SJCRH30 (cell line): ENCODE measurements at regions not wholly inside any gene's neighbourhood (a gene's known extent, or its start where the extent isn't known, plus 50 kb on each side); places are given as distances from the start of the nearest gene placed in this dataset.

ENCODE experiments used
- DNase-seq, 2 experiments: peaks; one replicate each; pipeline ENCODE4 v3.0.0-alpha.2; 2015 to 2020
- H3K27ac ChIP-seq: fragments of 250-450 bp; sonication (Bioruptor Pico); 2 replicates; pipeline ENCODE4 v1.5.1; 2020; ENCODE audit warnings: mild to moderate bottlenecking, moderate library complexity
- H3K27me3 ChIP-seq: fragments of 250-450 bp; sonication (Bioruptor Pico); 2 replicates; pipeline ENCODE4 v1.5.1; 2020; ENCODE audit warnings: mild to moderate bottlenecking, moderate library complexity
- H3K36me3 ChIP-seq: fragments of 250-450 bp; sonication (Bioruptor Pico); 2 replicates; pipeline ENCODE4 v1.5.1; 2020; ENCODE audit warnings: mild to moderate bottlenecking, moderate library complexity
- H3K4me1 ChIP-seq: fragments of 250-450 bp; sonication (Bioruptor Pico); 2 replicates; pipeline ENCODE4 v1.5.1; 2020; ENCODE audit warnings: mild to moderate bottlenecking, moderate library complexity
- H3K4me3 ChIP-seq: fragments of 250-450 bp; sonication (Bioruptor Pico); 2 replicates; pipeline ENCODE4 v1.5.1; 2020; ENCODE audit warnings: mild to moderate bottlenecking, moderate library complexity
- H3K9me3 ChIP-seq: fragments of 250-450 bp; sonication (Bioruptor Pico); replicated peaks from 2 replicates; pipeline ENCODE4 v1.5.1; 2020; ENCODE audit warnings: mild to moderate bottlenecking, moderate library complexity

- DNase-seq = no peak
- no peaks in the 10 kb centered on the region for H3K36me3 ChIP-seq
- no peak overlapping the region for H3K27ac ChIP-seq
- no peaks in the 10 kb centered on the region for H3K27me3 ChIP-seq
- H3K9me3 ChIP-seq = no peaks in the 10 kb centered on the region
- H3K4me3 ChIP-seq = no peak overlapping the region
- H3K4me1 ChIP-seq = peaks cover 22% of the 10 kb centered on the region
Measured at GRCh38 chr22:22946131-22946530, 58.5 kb downstream of the IGLL5 start.

DNA sequence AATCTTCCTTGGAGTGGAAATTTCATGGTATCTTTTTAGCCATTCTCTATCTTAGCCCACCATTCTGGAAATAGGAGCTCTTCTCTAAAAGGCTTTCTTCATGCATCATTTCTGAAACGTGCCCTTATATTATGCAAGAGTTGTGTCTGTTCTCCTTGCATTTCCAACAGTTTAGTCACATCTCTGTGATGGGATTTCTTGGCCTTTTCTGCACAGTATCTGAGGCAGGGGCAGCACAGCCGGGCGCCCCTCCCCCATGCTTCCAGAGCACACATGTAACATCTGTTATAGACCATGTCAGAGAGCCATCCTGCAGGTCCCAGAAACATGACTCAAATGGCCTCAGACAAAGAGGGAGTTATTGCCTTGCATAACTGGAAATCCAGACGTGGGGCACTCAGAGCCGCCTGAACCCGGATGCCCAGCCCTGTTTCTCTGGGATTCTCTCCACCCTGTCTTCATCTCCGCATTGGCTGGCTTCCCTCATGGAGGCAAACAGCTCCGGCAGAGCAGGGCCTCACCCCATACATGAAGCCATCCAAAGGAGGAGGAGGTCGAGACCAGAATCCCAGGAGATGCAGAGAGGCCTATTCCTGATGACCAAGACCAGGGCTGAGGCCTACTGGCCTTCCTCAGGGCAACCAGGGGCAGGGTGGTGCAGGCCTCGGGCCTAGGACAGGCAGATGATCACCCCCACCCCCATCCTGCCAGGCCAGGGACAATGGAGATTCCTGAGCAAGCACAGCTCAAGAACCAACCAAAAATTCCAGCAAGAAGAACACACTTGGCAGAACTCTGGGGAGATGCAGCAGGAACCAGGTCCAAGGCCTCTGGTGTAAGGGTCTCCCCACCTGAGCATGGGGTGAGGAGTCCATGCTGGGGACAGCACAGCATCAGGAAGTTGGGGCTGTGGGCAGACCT lies 61.3 kb downstream of the IGLL5 start:
- H3K4me3 ChIP-seq = no peak overlapping the region
- H3K36me3 ChIP-seq = no peaks in the 10 kb centered on the region
- no peaks in the 10 kb centered on the region for H3K9me3 ChIP-seq
- H3K27me3 ChIP-seq = no peaks in the 10 kb centered on the region
- peaks cover 9% of the 10 kb centered on the region for H3K4me1 ChIP-seq
- no peak for DNase-seq
- peak overlapping the region; percentile 21; the same call in 1 of the 2 replicates for H3K27ac ChIP-seq

GRCh38 chr22:22949953-22950352 lies 62.3 kb downstream of the IGLL5 start:
- DNase-seq = no peak
- Histone ChIP-seq H3K4me3 (no peak overlapping the region), H3K27ac (no peak overlapping the region), H3K9me3 (no peaks in the 10 kb centered on the region), H3K36me3 (no peaks in the 10 kb centered on the region), H3K27me3 (no peaks in the 10 kb centered on the region), H3K4me1 (peaks cover 17% of the 10 kb centered on the region)

DNA sequence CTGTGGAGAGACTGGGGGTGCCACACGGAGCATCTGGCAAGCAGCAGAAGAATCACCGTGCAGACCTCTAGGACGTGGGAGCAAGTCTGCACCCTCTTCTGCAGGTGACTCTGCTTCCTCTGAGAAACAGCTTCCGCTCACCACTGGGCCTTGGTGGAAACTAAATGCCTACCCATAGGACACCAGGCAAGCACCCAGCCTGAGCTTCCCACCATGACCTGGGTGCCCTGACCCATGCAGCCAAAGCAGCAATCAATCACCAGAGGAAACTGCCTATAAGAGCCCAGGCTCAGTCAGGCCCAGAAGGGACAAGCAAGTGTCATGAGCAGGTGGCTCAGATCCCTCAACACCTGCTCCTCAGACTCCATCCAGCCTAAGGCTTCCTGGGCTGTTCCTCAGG lies 63.4 kb downstream of the IGLL5 start:
- no peak for DNase-seq
- Histone ChIP-seq H3K4me1 (peaks cover 25% of the 10 kb centered on the region), H3K4me3 (no peak overlapping the region), H3K27ac (no peak overlapping the region), H3K9me3 (no peaks in the 10 kb centered on the region), H3K27me3 (no peaks in the 10 kb centered on the region), H3K36me3 (no peaks in the 10 kb centered on the region)

- no peak overlapping the region for H3K4me3 ChIP-seq
- H3K27ac ChIP-seq = no peak overlapping the region
- DNase-seq = no peak
- no peaks in the 10 kb centered on the region for H3K9me3 ChIP-seq
- no peaks in the 10 kb centered on the region for H3K27me3 ChIP-seq
- no peaks in the 10 kb centered on the region for H3K36me3 ChIP-seq
- peaks cover 21% of the 10 kb centered on the region for H3K4me1 ChIP-seq
Measured at GRCh38 chr22:22952531-22953280, 65.1 kb downstream of the IGLL5 start.

DNA sequence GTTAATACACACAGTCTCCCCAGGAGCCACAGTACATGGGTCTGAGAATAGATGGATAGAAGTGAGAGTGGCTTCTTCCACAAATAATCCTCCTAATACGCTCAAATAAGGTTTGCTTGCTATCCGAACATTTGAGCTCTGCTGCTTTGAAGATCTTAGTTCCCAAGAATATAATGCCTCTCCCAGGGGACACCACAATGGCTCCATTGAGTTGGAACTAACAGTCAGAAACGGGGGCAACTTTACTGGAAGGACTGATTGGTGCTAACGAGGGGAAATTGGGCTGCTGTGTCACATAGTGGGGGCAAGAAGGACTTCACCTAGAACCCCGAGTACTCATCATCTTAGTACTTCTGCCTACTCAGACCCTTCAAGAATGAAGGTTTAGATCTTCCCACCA lies 66.2 kb downstream of the IGLL5 start:
- no peak overlapping the region for H3K27ac ChIP-seq
- H3K27me3 ChIP-seq = no peaks in the 10 kb centered on the region
- no peak for DNase-seq
- no peaks in the 10 kb centered on the region for H3K9me3 ChIP-seq
- H3K36me3 ChIP-seq = no peaks in the 10 kb centered on the region
- no peak overlapping the region for H3K4me3 ChIP-seq
- peaks cover 21% of the 10 kb centered on the region for H3K4me1 ChIP-seq

DNA sequence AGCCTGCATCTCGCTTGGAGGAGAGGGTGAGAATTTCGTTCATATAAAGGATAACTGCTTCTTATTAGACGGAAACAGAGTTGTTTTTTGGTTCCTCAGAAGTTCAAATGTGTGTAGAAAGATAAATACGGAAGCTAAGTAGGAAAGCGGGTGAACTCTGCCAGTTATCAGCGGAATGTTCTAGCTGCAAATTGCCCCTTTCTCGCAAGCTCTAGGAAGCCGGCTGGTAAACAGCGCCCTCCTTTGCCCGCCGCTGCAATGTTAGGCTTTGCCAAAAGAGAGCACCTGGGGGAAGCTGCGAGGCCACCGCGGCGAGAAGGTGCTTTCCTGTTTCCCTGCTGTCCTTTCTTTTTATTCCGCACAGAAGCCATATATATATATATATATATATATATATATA lies 67.0 kb downstream of the IGLL5 start:
- DNase-seq = peak; percentile 56 to 60

GRCh38 chr22:22955276-22955798 lies 67.7 kb downstream of the IGLL5 start:
- H3K9me3 ChIP-seq = no peaks in the 10 kb centered on the region
- no peak overlapping the region for H3K4me3 ChIP-seq
- H3K36me3 ChIP-seq = no peaks in the 10 kb centered on the region
- peak in 1 of 2 experiments; percentile 45 for DNase-seq
- H3K4me1 ChIP-seq = peaks cover 16% of the 10 kb centered on the region
- no peaks in the 10 kb centered on the region for H3K27me3 ChIP-seq
- no peak overlapping the region for H3K27ac ChIP-seq

More for the DNA sequence above, 67.0 kb downstream of the IGLL5 start:
- H3K4me3 ChIP-seq = no peak overlapping the region
- peaks cover 16% of the 10 kb centered on the region for H3K4me1 ChIP-seq
- H3K36me3 ChIP-seq = no peaks in the 10 kb centered on the region
- no peaks in the 10 kb centered on the region for H3K9me3 ChIP-seq
- no peaks in the 10 kb centered on the region for H3K27me3 ChIP-seq
- H3K27ac ChIP-seq = no peak overlapping the region

DNA sequence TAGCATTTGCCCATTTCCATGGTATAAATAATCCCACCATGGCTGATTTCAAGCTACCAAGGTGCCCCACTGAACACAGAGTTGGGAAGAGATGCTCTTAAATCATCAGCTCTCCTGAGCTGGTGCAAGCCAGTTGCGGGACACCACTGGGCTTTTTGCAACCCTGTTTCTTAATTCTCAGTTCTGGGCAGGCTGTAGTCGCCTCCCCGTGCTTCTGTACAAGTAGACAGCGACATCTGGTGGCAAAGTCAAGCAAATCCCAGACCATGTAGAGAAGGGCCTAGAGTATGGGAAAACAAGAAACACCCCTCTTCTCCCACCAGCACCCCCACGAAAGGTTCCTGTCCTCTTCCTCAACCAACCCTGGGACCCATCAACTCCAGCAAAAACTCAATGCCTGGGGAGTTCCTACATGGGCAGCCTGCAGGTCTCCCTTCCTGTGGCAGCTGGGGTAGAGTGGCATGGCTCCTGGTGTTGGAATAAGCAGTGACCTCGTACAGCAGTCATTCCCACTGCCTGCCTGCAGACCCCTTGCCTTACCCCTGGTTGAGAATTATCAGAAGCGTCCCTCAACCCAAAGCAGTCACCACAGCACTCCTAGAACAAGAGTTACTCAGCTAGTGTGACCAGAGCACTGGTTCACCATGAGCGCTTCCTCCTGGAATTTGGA lies 68.4 kb downstream of the IGLL5 start:
- no peaks in the 10 kb centered on the region for H3K36me3 ChIP-seq
- peaks cover 16% of the 10 kb centered on the region for H3K4me1 ChIP-seq
- peak; percentile 71 to 89 for DNase-seq
- H3K27me3 ChIP-seq = no peaks in the 10 kb centered on the region
- H3K27ac ChIP-seq = no peak overlapping the region
- no peak overlapping the region for H3K4me3 ChIP-seq
- H3K9me3 ChIP-seq = no peaks in the 10 kb centered on the region

GRCh38 chr22:22957090-22957489 lies 69.5 kb downstream of the IGLL5 start:
- Histone ChIP-seq H3K4me3 (no peak overlapping the region), H3K27me3 (no peaks in the 10 kb centered on the region), H3K4me1 (peaks cover 16% of the 10 kb centered on the region), H3K36me3 (no peaks in the 10 kb centered on the region), H3K27ac (no peak overlapping the region), H3K9me3 (peaks cover 6% of the 10 kb centered on the region; the same call in 1 of the 2 replicates)
- no peak for DNase-seq

GRCh38 chr22:22958621-22959020 lies 71.0 kb downstream of the IGLL5 start:
- Histone ChIP-seq H3K9me3 (peaks cover 6% of the 10 kb centered on the region; the same call in 1 of the 2 replicates), H3K27me3 (no peaks in the 10 kb centered on the region), H3K27ac (no peak overlapping the region), H3K4me3 (no peak overlapping the region), H3K36me3 (no peaks in the 10 kb centered on the region), H3K4me1 (peaks cover 16% of the 10 kb centered on the region)
- no peak for DNase-seq

GRCh38 chr22:22959147-22959827 lies 71.7 kb downstream of the IGLL5 start:
- H3K27ac ChIP-seq = no peak overlapping the region
- no peaks in the 10 kb centered on the region for H3K27me3 ChIP-seq
- H3K9me3 ChIP-seq = peaks cover 6% of the 10 kb centered on the region; the same call in 1 of the 2 replicates
- peaks cover 12% of the 10 kb centered on the region for H3K4me1 ChIP-seq
- no peak overlapping the region for H3K4me3 ChIP-seq
- peak; percentile 81 to 92 for DNase-seq
- no peaks in the 10 kb centered on the region for H3K36me3 ChIP-seq

- Histone ChIP-seq H3K4me1 (peaks cover 5% of the 10 kb centered on the region), H3K9me3 (peaks cover 6% of the 10 kb centered on the region; the same call in 1 of the 2 replicates), H3K4me3 (no peak overlapping the region), H3K27me3 (no peaks in the 10 kb centered on the region), H3K27ac (no peak overlapping the region), H3K36me3 (no peaks in the 10 kb centered on the region)
- DNase-seq = no peak
Measured at GRCh38 chr22:22960307-22960706, 72.7 kb downstream of the IGLL5 start.

DNA sequence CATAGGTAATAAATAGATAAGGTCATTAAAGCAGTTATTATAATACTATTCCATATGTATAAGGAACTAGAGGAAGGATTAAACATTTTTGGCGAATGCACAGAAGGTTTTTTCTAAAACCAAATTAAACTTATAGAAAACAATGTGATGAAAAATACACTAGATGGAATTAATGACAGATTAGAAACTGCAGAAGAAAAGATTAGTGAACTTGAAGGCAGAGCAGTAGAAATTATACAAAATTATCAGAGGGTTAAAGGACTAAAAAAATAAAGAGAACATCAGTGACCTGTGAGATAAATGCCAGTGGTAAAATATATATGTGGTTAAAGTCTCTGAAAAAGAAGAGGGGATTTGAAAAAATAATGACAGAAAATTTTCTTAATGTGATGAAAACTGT lies 74.0 kb downstream of the IGLL5 start:
- no peaks in the 10 kb centered on the region for H3K36me3 ChIP-seq
- H3K4me1 ChIP-seq = no peaks in the 10 kb centered on the region
- no peaks in the 10 kb centered on the region for H3K27me3 ChIP-seq
- H3K4me3 ChIP-seq = no peak overlapping the region
- no peak for DNase-seq
- peaks cover 6% of the 10 kb centered on the region; the same call in 1 of the 2 replicates for H3K9me3 ChIP-seq
- H3K27ac ChIP-seq = no peak overlapping the region
